Heart left ventricle (tissue), 16 donors: ENCODE measurements at regions not wholly inside any gene's neighbourhood (a gene's known extent, or its start where the extent isn't known, plus 50 kb on each side); places are given as distances from the start of the nearest gene placed in this dataset.
"Not testable (repeated sequence)": the region's sequence is repeated elsewhere in the genome, so short reads cannot be mapped to it uniquely, and the experiment has no call there.

Source experiments
- ATAC-seq, 4 donors: fragments of 200-7000 bp; cut with Tn5 transposase; one replicate each; pipeline ENCODE4 v1.9.1; 2020 to 2022; ENCODE audit warnings: moderate library complexity in 4 of 4, mild to moderate bottlenecking in 3 of 4, moderate number of reproducible peaks in 1 of 4
- DNase-seq, 5 donors: peaks; one replicate each; pipeline ENCODE4 v3.0.0-alpha.2; 2020
- H3K27ac ChIP-seq, 12 donors: fragments of 200-600 bp; sonication (generic) in 4 of 12; one replicate each; pipeline versions ENCODE4 v1.5.0 to v1.8.0; 2016 to 2022; ENCODE audit warnings: mild to moderate bottlenecking in 2 of 12
- H3K27me3 ChIP-seq, 9 donors: fragments of 200-600 bp; sonication (generic) in 2 of 9; one replicate each; pipeline versions ENCODE4 v1.5.1 to v1.8.0; 2016 to 2022; ENCODE audit warnings: mild to moderate bottlenecking in 3 of 9
- H3K36me3 ChIP-seq, 9 donors: fragments of 200-600 bp; sonication (generic) in 2 of 9; one replicate each; pipeline versions ENCODE4 v1.5.0 to v1.8.0; 2018 to 2022; ENCODE audit warnings: mild to moderate bottlenecking in 2 of 9
- H3K4me1 ChIP-seq, 12 donors: fragments of 200-600 bp; sonication (generic) in 4 of 12; one replicate each; pipeline versions ENCODE4 v1.5.0 to v1.8.0; 2016 to 2022; ENCODE audit warnings: mild to moderate bottlenecking in 3 of 12
- H3K4me3 ChIP-seq, 12 donors: fragments of 200-600 bp; sonication (generic) in 4 of 12; one replicate each; pipeline versions ENCODE4 v1.5.0 to v1.8.0; 2017 to 2022; ENCODE audit warnings: mild to moderate bottlenecking in 9 of 12, moderate library complexity in 4 of 12
- H3K9me3 ChIP-seq, 12 donors: fragments of 200-600 bp; sonication (generic) in 4 of 12; one replicate each; pipeline versions ENCODE4 v1.5.0 to v1.8.0; 2016 to 2022; ENCODE audit warnings: mild to moderate bottlenecking in 1 of 12
- WGBS, 4 donors: extraction: QIAGEN DNeasy Blood & Tissue Kit in 2 of 4; methylation state at CpG; one replicate each; pipeline versions ENCODE4 v1.1.5 to v1.1.7; 2013 to 2018; 5-methylcytosine and 5-hydroxymethylcytosine counted together
- intact Hi-C, 10 donors: fragments of 100-400 bp; cut with DNase I; formaldehyde crosslinking; loops; one replicate each; pipeline versions ENCODE4 v1.11.1 to v1.14.2; 2022
- donor health status: ischemic (EF 13 %, LVEDD 7.1; RV severe dilation, severe dysfunction).
- donor health status: healthy with polysubstance abuse.
- donor health status: DM: no; HTN: yes; CAD: no.
- donor health status: DM: no; HTN: no; CAD: no.
- donor health status: ischemic (EF 25% LVEDD 6.9; RV normal size, moderate dysfunction).
- donor health status: ischemic (EF 25% LVEDD 5.7; RV mildly dilated, moderate dysfunction).
- donor health status: healthy.
- donor health status: DM: yes; HTN: yes; CAD: no.
- donor health status: ischemic (EF 35%, LVEDD 5.7; RV mildly dilated, moderate dysfunction).
- donor health status: nonischemic (EF 11% LVEDD 7.7; RV severe dilation, severe dysfunction).
- donor health status: DM: yes; HTN: yes; CAD: no.
- donor health status: PGD.
- donor health status: ischemic (EF 29% LVEDD 5.4; RV normal size, mild dysfunction).
- donor health status: nonischemic (EF 23%, LVEDD 6.1; RV moderate dilation, normal function).

- H3K9me3 ChIP-seq, intact Hi-C loops, H3K4me3 ChIP-seq, H3K27ac ChIP-seq, DNase-seq, H3K27me3 ChIP-seq, H3K36me3 ChIP-seq, H3K4me1 ChIP-seq: not testable (repeated sequence)
- peak; percentile 53 to 77 (median 59) for ATAC-seq
- WGBS, 4 donors, result 5 to 9% methylated on average over 4 to 5 of the region's 14 CpGs; no CpG with 5 or more reads in 2 of the 4 donors
Observed at GRCh38 chr2:87573386-87574192, 174.3 kb upstream of the PLGLB2 start.

DNA sequence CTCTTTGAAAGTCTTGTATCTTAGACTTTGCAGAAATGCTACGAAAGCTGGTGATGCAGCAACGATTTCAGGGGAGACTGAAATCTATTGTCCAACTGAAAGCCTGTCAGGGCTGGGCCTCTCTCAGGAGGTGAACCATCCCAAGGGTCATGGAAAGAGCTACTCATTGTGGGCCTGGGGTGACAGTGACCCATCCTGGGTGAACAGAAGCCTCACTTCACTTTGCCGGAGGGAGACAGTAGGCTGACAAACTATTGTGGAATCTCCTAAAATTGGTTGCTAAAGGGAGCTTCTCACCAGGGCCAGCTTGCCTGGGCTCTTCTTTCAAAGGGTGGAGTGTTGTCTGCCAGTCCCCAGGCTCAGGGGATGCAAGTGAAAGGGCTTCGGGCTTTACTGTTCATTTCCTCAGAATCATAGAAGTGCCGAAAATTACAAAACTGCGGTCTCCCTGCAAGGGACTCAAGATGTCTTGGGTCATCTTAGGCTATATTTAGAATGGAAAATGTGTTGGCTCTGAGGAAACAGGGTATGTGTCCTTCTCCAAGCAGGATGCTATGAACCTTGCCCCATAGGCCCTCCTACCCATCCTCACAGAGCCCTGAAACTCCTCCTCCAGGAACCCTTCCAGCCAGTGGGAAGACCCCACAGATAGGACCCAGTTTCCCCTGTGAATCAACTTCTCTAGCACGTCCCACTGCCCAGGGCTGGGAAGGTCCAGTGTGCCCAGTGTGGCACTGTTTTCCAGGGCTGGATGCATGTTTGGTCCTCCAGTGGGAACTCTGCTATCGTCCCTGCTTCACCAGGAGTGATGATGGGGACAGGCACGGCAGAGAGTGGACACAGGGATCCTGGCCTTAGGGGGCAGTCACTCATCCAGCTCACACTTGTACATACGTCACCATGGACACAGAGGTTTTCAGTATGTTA lies 173.4 kb upstream of the PLGLB2 start:
- H3K27ac ChIP-seq, DNase-seq, H3K9me3 ChIP-seq, H3K36me3 ChIP-seq, H3K4me1 ChIP-seq, intact Hi-C loops, H3K27me3 ChIP-seq, H3K4me3 ChIP-seq: not testable (repeated sequence)
- 58 to 73% methylated on average over 5 to 7 of the region's 10 CpGs; no CpG with 5 or more reads in 2 of the 4 donors for WGBS, 4 donors
- peak in 3 of 4 donors; percentile 8 to 32 (median 21) for ATAC-seq

GRCh38 chr2:87575138-87575537 lies 172.7 kb upstream of the PLGLB2 start:
- intact Hi-C loops, H3K27me3 ChIP-seq, H3K4me3 ChIP-seq, H3K4me1 ChIP-seq, ATAC-seq, H3K27ac ChIP-seq, H3K9me3 ChIP-seq, DNase-seq, H3K36me3 ChIP-seq: not testable (repeated sequence)
- WGBS, 4 donors, result 78 to 89% (median 87%) methylated on average over 4 to 5 of the region's 5 CpGs

DNA sequence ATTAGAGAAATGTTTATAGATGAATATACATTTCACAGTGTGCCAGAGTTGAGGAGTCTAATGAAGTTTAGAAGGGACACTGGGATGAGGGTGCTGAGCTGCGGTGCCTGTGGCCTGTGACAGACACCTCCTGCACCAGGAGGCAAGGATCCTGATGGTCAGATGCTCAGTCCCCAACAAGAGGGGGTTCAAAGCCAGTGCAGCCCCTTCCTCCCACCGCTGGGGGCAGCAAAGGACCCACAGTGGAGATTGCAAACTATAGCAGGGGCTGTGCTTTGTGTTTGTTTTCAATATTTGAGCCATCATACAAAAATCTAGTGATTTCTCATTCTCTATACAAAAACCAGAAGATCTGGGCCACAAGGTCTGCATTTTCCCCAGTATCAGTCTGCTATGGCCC lies 170.5 kb upstream of the PLGLB2 start:
- intact Hi-C loops, H3K27ac ChIP-seq, H3K9me3 ChIP-seq, H3K4me1 ChIP-seq, ATAC-seq, H3K4me3 ChIP-seq, H3K36me3 ChIP-seq, DNase-seq, H3K27me3 ChIP-seq: not testable (repeated sequence)
- no CpG with 5 or more reads among the region's 2 CpGs for WGBS, 4 donors

DNA sequence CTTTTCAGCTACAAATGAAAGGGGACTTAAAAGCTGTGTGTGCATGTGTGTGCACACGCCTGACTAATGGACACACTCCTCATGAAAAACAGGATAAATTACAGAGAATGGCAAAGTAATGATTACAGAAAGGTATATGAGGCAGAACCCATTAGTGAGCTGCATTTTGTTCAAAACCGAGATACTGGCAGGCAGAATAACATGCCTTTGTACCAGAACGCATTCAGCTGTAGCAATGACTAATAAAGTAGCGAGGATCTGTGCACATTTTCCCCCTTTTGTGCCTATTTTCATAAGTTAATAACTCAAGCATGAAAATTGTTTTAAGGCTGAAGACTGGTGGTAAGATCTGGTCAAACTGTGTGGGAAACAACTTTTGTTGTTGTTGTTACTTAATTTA lies 165.7 kb upstream of the PLGLB2 start:
- H3K4me3 ChIP-seq, H3K9me3 ChIP-seq, H3K36me3 ChIP-seq, H3K27ac ChIP-seq, intact Hi-C loops, DNase-seq, H3K27me3 ChIP-seq, H3K4me1 ChIP-seq: not testable (repeated sequence)
- ATAC-seq, result peak in 1 of 4 donors; percentile 36
- no CpG with 5 or more reads among the region's 4 CpGs for WGBS, 4 donors

DNA sequence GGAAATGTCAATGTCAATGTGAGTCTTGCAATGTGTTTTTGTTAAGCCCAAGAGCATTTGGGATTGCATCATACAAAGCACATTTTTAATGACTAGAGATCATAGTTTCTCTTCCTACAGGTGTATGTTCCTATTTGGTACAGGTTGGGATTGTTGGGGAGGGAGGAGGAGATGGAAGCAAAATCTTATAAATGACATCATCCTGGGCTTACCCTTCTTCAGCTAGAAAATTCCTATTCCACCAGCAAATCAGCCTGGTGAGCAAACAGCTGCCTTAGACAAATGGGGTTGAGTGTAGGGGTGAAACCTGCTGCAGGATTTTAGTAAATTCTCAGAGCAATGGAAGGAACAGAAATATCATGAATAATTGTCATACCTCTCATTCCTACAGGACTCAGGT lies 165.3 kb upstream of the PLGLB2 start:
- H3K36me3 ChIP-seq, intact Hi-C loops, H3K9me3 ChIP-seq, H3K27ac ChIP-seq, H3K27me3 ChIP-seq, H3K4me1 ChIP-seq, DNase-seq, H3K4me3 ChIP-seq: not testable (repeated sequence)
- ATAC-seq, result peak in 1 of 4 donors; percentile 31

- H3K27ac ChIP-seq, DNase-seq, H3K36me3 ChIP-seq, H3K4me3 ChIP-seq, intact Hi-C loops, H3K9me3 ChIP-seq, ATAC-seq, H3K4me1 ChIP-seq, H3K27me3 ChIP-seq: not testable (repeated sequence)
- WGBS, 4 donors, result 89 to 90% (median 90%) methylated on average over 2 of the region's 2 CpGs; no CpG with 5 or more reads in 1 of the 4 donors
Observed at GRCh38 chr2:87583370-87583769, 164.5 kb upstream of the PLGLB2 start.

DNA sequence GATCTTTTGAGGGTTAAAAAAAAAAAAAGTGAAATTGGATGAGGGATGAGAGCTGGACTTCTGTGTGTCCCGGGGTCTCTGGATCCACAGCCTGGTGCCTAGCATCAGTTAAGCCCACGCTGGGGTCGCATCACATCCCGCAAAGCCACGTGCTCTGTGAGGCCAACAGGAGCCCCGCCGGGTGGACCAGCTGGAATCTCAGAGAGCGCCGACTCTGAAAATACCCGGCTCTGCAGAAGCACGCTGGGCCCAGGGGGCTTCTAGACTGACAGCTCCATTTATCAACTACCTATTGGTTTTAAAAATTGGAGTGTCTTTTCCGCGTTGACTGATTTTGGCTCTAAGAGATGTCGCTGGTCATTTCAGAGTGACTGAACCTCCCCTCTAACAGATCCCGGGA lies 164.1 kb upstream of the PLGLB2 start:
- DNase-seq, H3K4me1 ChIP-seq, H3K36me3 ChIP-seq, H3K27me3 ChIP-seq, ATAC-seq, H3K27ac ChIP-seq, intact Hi-C loops, H3K9me3 ChIP-seq: not testable (repeated sequence)
- H3K4me3 ChIP-seq, result peak overlapping the region in 9 of 12 donors; percentile 19 to 51 (median 37)
- 32 to 47% (median 40%) methylated on average over 11 to 14 of the region's 15 CpGs for WGBS, 4 donors

GRCh38 chr2:87584268-87584906 lies 163.5 kb upstream of the PLGLB2 start:
- H3K9me3 ChIP-seq, H3K27me3 ChIP-seq, intact Hi-C loops, H3K36me3 ChIP-seq, H3K4me1 ChIP-seq: not testable (repeated sequence)
- 3 to 29% (median 5%) methylated on average over 3 to 34 of the region's 35 CpGs for WGBS, 4 donors
- peak; percentile 42 to 84 (median 74) for ATAC-seq
- H3K4me3 ChIP-seq, result peak overlapping the region in 10 of 12 donors; percentile 12 to 51 (median 36)
- peak overlapping the region in 1 of 12 donors; percentile 49 for H3K27ac ChIP-seq
- DNase-seq, result peak in 3 of 5 donors; percentile 23 to 56 (median 48)

DNA sequence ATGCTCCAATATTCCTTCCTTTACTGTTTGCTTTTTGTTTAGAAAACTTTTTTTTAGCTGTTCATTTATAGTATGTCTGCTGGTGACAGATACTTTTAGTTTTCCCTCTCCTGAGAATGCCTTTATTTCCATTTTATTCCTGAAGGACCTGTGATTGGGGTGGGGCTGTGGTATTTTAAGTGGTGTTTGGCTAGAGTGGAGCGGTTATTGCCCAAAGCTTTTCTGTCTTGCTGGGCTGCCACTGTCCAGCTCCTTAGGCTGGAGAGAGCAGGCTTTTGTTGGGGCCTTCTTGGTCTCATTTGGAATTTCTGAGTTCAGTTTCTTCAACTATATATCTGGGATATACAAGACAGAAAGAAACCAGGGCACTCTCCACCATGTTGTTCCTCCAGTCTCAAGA lies 160.0 kb upstream of the PLGLB2 start:
- intact Hi-C loops, H3K27ac ChIP-seq, H3K9me3 ChIP-seq, H3K36me3 ChIP-seq, H3K4me1 ChIP-seq, H3K4me3 ChIP-seq, DNase-seq, ATAC-seq, H3K27me3 ChIP-seq: not testable (repeated sequence)
- WGBS, 4 donors, result 33 to 83% methylated on average over 1 of the region's 1 CpG; no CpG with 5 or more reads in 2 of the 4 donors
